ENCODE measurements at regions not wholly inside any gene's neighbourhood (a gene's known extent, or its start where the extent isn't known, plus 50 kb on each side); places are given as distances from the start of the nearest gene placed in this dataset.

GRCh38 chr5:143691287-143691944 lies 120.5 kb upstream of the HMHB1 start:
- DNase-seq = no peak

- DNase-seq = no peak
These were observed 124.4 kb upstream of the HMHB1 start for GRCh38 chr5:143687604-143688003.

GRCh38 chr5:143685246-143685815 lies 126.6 kb upstream of the HMHB1 start:
- no peak for DNase-seq

GRCh38 chr5:143683459-143683858 lies 128.5 kb upstream of the HMHB1 start:
- DNase-seq = no peak

- no peak for DNase-seq
These were observed 129.0 kb upstream of the HMHB1 start for GRCh38 chr5:143682929-143683386.

- no peak for DNase-seq
These were observed 129.6 kb upstream of the HMHB1 start for GRCh38 chr5:143682246-143682905.

GRCh38 chr5:143680672-143681259 lies 131.2 kb upstream of the HMHB1 start:
- DNase-seq = no peak

GRCh38 chr5:143679777-143680176 lies 132.2 kb upstream of the HMHB1 start:
- DNase-seq = no peak

GRCh38 chr5:143678148-143678905 lies 133.6 kb upstream of the HMHB1 start:
- DNase-seq = no peak

GRCh38 chr5:143677403-143677802 lies 134.6 kb upstream of the HMHB1 start:
- no peak for DNase-seq

- no peak for DNase-seq
These were observed 135.2 kb upstream of the HMHB1 start for GRCh38 chr5:143676802-143677201.

GRCh38 chr5:143674469-143674786 lies 137.5 kb upstream of the HMHB1 start:
- no peak for DNase-seq

- no peak for DNase-seq
These were observed 138.1 kb upstream of the HMHB1 start for GRCh38 chr5:143673676-143674468.

- no peak for DNase-seq
These were observed 139.2 kb upstream of the HMHB1 start for GRCh38 chr5:143672806-143673205.

GRCh38 chr5:143671674-143672569 lies 140.0 kb upstream of the HMHB1 start:
- no peak for DNase-seq

GRCh38 chr5:143671021-143671420 lies 140.9 kb upstream of the HMHB1 start:
- no peak for DNase-seq

GRCh38 chr5:143665866-143666265 lies 146.1 kb upstream of the HMHB1 start:
- DNase-seq = no peak

GRCh38 chr5:143664623-143665022 lies 147.3 kb upstream of the HMHB1 start:
- no peak for DNase-seq

- no peak for DNase-seq
These were observed 148.1 kb upstream of the HMHB1 start for GRCh38 chr5:143663872-143664271.

GRCh38 chr5:143662020-143662419 lies 149.9 kb upstream of the HMHB1 start:
- no peak for DNase-seq

- DNase-seq = no peak
These were observed 151.3 kb upstream of the HMHB1 start for GRCh38 chr5:143660625-143661024.

All from amniotic stem cell (primary cell).